ENCODE measurements at regions not wholly inside any gene's neighbourhood (a gene's known extent, or its start where the extent isn't known, plus 50 kb on each side); places are given as distances from the start of the nearest gene placed in this dataset.

DNA sequence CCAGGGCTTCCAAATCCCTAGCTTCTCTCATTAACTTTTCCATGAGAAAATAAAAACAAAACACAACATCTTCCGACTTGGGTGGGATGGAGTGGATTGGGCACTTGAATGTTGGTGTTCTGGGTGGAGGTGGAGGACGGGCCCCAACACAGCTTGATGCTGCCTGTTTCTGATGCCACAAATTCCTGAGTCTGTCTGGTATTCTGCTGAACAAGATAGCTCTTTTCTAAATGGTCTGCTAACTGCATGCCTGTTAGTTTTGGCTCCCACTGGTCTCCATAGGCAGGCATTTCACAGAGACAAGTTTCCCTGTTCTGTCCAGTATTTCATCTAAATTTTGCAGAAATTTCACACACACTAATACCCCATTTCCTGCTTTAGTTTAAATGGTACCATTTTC, 160.9 kb upstream of the FZD8 start:
- intact Hi-C loops (cut with micrococcal nuclease) = no loop called here
- no peak overlapping the region for H2AFZ ChIP-seq (ENCODE audit: insufficient read depth, low read depth, low read length, poor library complexity, severe bottlenecking)
- Mint-ChIP-seq H3K27ac (no peak overlapping the region), H3K27me3 (ENCODE audit: low read depth in 3 of 3) (peaks cover 0 to under 1% (median 0%) of the 10 kb centered on the region in 3 donors), H3K36me3 (no peaks in the 10 kb centered on the region), H3K4me1 (no peaks in the 10 kb centered on the region), H3K4me3 (no peak overlapping the region), H3K9me3 (peaks cover 2 to 10% (median 5%) of the 10 kb centered on the region in 7 donors)
- DNase-seq = no peak
- 83% methylated on average over 1 of the region's 2 CpGs for WGBS (ENCODE audit: insufficient coverage)
- no peaks in the 10 kb centered on the region for H3K36me3 ChIP-seq (replicated peaks in 1 of 2; ENCODE audit: control insufficient read depth in 1 of 2, insufficient read depth in 2 of 2, low read length in 2 of 2)
- no peaks in the 10 kb centered on the region for H3K27me3 ChIP-seq (ENCODE audit: control insufficient read depth in 2 of 2, insufficient read depth in 2 of 2, low read length in 2 of 2)
- TF ChIP-seq, protein P1, sequence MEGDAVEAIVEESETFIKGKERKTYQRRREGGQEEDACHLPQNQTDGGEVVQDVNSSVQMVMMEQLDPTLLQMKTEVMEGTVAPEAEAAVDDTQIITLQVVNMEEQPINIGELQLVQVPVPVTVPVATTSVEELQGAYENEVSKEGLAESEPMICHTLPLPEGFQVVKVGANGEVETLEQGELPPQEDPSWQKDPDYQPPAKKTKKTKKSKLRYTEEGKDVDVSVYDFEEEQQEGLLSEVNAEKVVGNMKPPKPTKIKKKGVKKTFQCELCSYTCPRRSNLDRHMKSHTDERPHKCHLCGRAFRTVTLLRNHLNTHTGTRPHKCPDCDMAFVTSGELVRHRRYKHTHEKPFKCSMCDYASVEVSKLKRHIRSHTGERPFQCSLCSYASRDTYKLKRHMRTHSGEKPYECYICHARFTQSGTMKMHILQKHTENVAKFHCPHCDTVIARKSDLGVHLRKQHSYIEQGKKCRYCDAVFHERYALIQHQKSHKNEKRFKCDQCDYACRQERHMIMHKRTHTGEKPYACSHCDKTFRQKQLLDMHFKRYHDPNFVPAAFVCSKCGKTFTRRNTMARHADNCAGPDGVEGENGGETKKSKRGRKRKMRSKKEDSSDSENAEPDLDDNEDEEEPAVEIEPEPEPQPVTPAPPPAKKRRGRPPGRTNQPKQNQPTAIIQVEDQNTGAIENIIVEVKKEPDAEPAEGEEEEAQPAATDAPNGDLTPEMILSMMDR (IDR thresholded peaks at IDR 0.05) = no peak
- no peak overlapping the region for H3K9ac ChIP-seq (ENCODE audit: insufficient read depth, low read length, poor library complexity, severe bottlenecking)
- peaks cover 0 to 2% of the 10 kb centered on the region in 2 donors for H3K9me3 ChIP-seq (replicated peaks in 1 of 2; ENCODE audit: control insufficient read depth in 1 of 2, insufficient read depth in 1 of 2, low read length in 2 of 2)
- H3K4me1 ChIP-seq (ENCODE audit: control insufficient read depth in 1 of 2, insufficient read depth in 2 of 2, low read length in 2 of 2) = no peaks in the 10 kb centered on the region
- no peak overlapping the region for H3K4me2 ChIP-seq (replicated peaks; ENCODE audit: extremely low read depth, low read length, poor library complexity, severe bottlenecking)
- H3K79me2 ChIP-seq (ENCODE audit: insufficient read depth, low read length) = no peaks in the 10 kb centered on the region
- no peaks in the 10 kb centered on the region for H4K20me1 ChIP-seq (ENCODE audit: insufficient read depth, low read length)
- H3K27ac ChIP-seq (ENCODE audit: low read depth in 1 of 2, low read length in 2 of 2) = no peak overlapping the region
- H3K4me3 ChIP-seq (replicated peaks in 1 of 3; ENCODE audit: low read depth in 2 of 3, low read length in 3 of 3) = no peak overlapping the region

GRCh38 chr10:35797187-35797586, 155.1 kb upstream of the FZD8 start:
- H3K36me3 ChIP-seq (replicated peaks in 1 of 2; ENCODE audit: control insufficient read depth in 1 of 2, insufficient read depth in 2 of 2, low read length in 2 of 2) = no peaks in the 10 kb centered on the region
- H3K27ac Mint-ChIP-seq = no peak overlapping the region
- no peak overlapping the region for H3K27ac ChIP-seq (ENCODE audit: low read depth in 1 of 2, low read length in 2 of 2)
- H3K9me3 Mint-ChIP-seq = peaks cover 0 to 4% (median 3%) of the 10 kb centered on the region in 7 donors
- H3K79me2 ChIP-seq (ENCODE audit: insufficient read depth, low read length) = no peaks in the 10 kb centered on the region
- H3K4me2 ChIP-seq (replicated peaks; ENCODE audit: extremely low read depth, low read length, poor library complexity, severe bottlenecking) = no peak overlapping the region
- H2AFZ ChIP-seq (ENCODE audit: insufficient read depth, low read depth, low read length, poor library complexity, severe bottlenecking) = no peak overlapping the region
- intact Hi-C loops (cut with micrococcal nuclease) = no loop called here
- H4K20me1 ChIP-seq (ENCODE audit: insufficient read depth, low read length) = no peaks in the 10 kb centered on the region
- no peaks in the 10 kb centered on the region for H3K4me1 Mint-ChIP-seq
- TF ChIP-seq, protein P1 (IDR thresholded peaks at IDR 0.05) = no peak
- no peak for DNase-seq
- no peaks in the 10 kb centered on the region for H3K36me3 Mint-ChIP-seq
- H3K9me3 ChIP-seq (replicated peaks in 1 of 2; ENCODE audit: control insufficient read depth in 1 of 2, insufficient read depth in 1 of 2, low read length in 2 of 2) = no peaks in the 10 kb centered on the region
- H3K4me3 ChIP-seq (replicated peaks in 1 of 3; ENCODE audit: low read depth in 2 of 3, low read length in 3 of 3) = no peak overlapping the region
- no peaks in the 10 kb centered on the region for H3K4me1 ChIP-seq (ENCODE audit: control insufficient read depth in 1 of 2, insufficient read depth in 2 of 2, low read length in 2 of 2)
- no peak overlapping the region for H3K9ac ChIP-seq (ENCODE audit: insufficient read depth, low read length, poor library complexity, severe bottlenecking)
- no peak overlapping the region for H3K4me3 Mint-ChIP-seq
- peaks cover 0 to 4% (median 3%) of the 10 kb centered on the region in 3 donors for H3K27me3 Mint-ChIP-seq (ENCODE audit: low read depth in 3 of 3)
- no peaks in the 10 kb centered on the region for H3K27me3 ChIP-seq (ENCODE audit: control insufficient read depth in 2 of 2, insufficient read depth in 2 of 2, low read length in 2 of 2)
- WGBS (ENCODE audit: insufficient coverage) = no CpG with 5 or more reads among the region's 2 CpGs
